ENCODE measurements at regions not wholly inside any gene's neighbourhood (a gene's known extent, or its start where the extent isn't known, plus 50 kb on each side); places are given as distances from the start of the nearest gene placed in this dataset.
A peak's percentile ranks its signal among the peaks of the same experiment; 100 is the strongest.

DNA sequence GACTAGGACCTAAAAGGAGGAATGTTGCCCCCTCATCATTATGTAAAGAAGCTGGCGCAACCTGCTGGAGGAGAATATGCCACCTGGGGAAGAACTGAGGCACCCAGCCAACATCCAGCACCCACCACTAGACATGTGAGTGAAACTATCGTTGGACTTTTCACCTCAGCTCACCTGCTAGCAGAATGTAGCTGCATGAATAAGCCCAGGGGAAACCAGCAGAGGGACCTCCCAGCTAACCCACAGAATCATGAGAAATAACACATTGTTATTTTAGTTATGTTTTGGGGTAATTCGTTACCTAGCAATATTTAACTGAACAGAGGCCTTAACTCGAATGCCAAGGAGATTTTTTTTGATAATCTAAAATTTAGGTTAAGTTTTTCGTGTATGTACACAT is 542.5 kb upstream of the DAB1 start (continued):
- TF ChIP-seq JUND (IDR thresholded peaks at IDR 0.05; ENCODE audit: low read depth, low read length): no peak

GRCh38 chr1:57963581-57963980 is 539.7 kb upstream of the DAB1 start:
- TF ChIP-seq POLR2AphosphoS2 (IDR thresholded peaks at IDR 0.05; ENCODE audit: low read depth, low read length): no peak
- no peak for TF ChIP-seq POLR2A (IDR thresholded peaks at IDR 0.05; ENCODE audit: low read depth, low read length)
- TF ChIP-seq, protein P1, sequence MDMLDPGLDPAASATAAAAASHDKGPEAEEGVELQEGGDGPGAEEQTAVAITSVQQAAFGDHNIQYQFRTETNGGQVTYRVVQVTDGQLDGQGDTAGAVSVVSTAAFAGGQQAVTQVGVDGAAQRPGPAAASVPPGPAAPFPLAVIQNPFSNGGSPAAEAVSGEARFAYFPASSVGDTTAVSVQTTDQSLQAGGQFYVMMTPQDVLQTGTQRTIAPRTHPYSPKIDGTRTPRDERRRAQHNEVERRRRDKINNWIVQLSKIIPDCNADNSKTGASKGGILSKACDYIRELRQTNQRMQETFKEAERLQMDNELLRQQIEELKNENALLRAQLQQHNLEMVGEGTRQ (IDR thresholded peaks at IDR 0.05; ENCODE audit: borderline replicate concordance, low read depth, low read length): no peak
- TF ChIP-seq SPI1 (IDR thresholded peaks at IDR 0.05; ENCODE audit: borderline replicate concordance, insufficient read depth, low read depth, low read length): peak; percentile 11; the same call in 1 of the 2 replicates
- no peak for ATAC-seq
- intact Hi-C loops (cut with micrococcal nuclease; ENCODE audit: unreplicated experiment): no loop called here
- Histone ChIP-seq H3K27ac (ENCODE audit: control insufficient read depth, insufficient read depth) (no peak overlapping the region), H3K36me3 (ENCODE audit: control insufficient read depth in 2 of 2, insufficient read depth in 2 of 2, low read length in 1 of 2) (no peaks in the 10 kb centered on the region), H3K4me2 (ENCODE audit: control insufficient read depth, insufficient read depth) (no peak overlapping the region), H3K9me3 (replicated peaks; ENCODE audit: control insufficient read depth, insufficient read depth, low read length) (no peaks in the 10 kb centered on the region), H4K20me1 (ENCODE audit: control insufficient read depth, insufficient read depth) (no peaks in the 10 kb centered on the region), H3K79me2 (ENCODE audit: control insufficient read depth, insufficient read depth, low read length) (no peaks in the 10 kb centered on the region), H3K4me3 (no peak overlapping the region), H3K9ac (ENCODE audit: control insufficient read depth, insufficient read depth, low read length) (no peak overlapping the region), H3K4me1 (ENCODE audit: control insufficient read depth, insufficient read depth, low read length) (no peaks in the 10 kb centered on the region), H2AFZ (ENCODE audit: control insufficient read depth, low read depth, low read length) (no peak overlapping the region), H3K27me3 (replicated peaks in 1 of 2; ENCODE audit: control insufficient read depth in 2 of 2, insufficient read depth in 2 of 2, low read length in 1 of 2) (no peaks in the 10 kb centered on the region)
- RAD21 ChIA-PET (ENCODE audit: unreplicated experiment): no interaction called here
- in situ Hi-C loops (cut with MboI): no loop called here
- SMC1A ChIA-PET (ENCODE audit: uncharacterized antibody, unreplicated experiment): interaction anchor here (1.4 kb wide), 1 partner anchor 12 kb away, joined by 5 read pairs; no protein-coding TSS in a partner anchor
- no TSS peak for BruUV-seq (replicated peaks)
- CTCF ChIA-PET: no interaction called here
- FAIRE-seq: no peak
- WGBS (ENCODE audit: insufficient coverage, insufficient replicate concordance, low lambda C conversion rate, missing lambda C conversion rate): 45% methylated on average over 6 of the region's 6 CpGs
- no peak for DNase-seq (ENCODE audit: low read depth, low spot score)
- POLR2A ChIA-PET: no interaction called here

All from GM12878 (cell line).